Gastroesophageal sphincter (tissue), 4 donors: ENCODE measurements at regions not wholly inside any gene's neighbourhood (a gene's known extent, or its start where the extent isn't known, plus 50 kb on each side); places are given as distances from the start of the nearest gene placed in this dataset.

Source experiments
- ATAC-seq: fragments of 150-250 bp; one replicate; pipeline ENCODE4 v1.9.1; 2016; ENCODE audit warnings: mild to moderate bottlenecking, moderate library complexity
- H3K27ac ChIP-seq, 4 donors: fragments of 200-600 bp; sonication (generic) in 3 of 4; 1 replicate in 3 of 4; 2 replicates in 1 of 4; pipeline ENCODE4 v1.5.1; 2016 to 2019
- H3K27me3 ChIP-seq: fragments of 200-600 bp; sonication (generic); one replicate; pipeline ENCODE4 v1.5.1; 2019
- H3K36me3 ChIP-seq, 2 donors: fragments of 200-600 bp; sonication (generic); one replicate each; pipeline ENCODE4 v1.5.1; 2019; ENCODE audit warnings: control low read depth in 1 of 2
- H3K4me1 ChIP-seq, 3 donors: fragments of 200-600 bp; sonication (generic); 1 replicate in 2 of 3; 2 replicates in 1 of 3; pipeline ENCODE4 v1.5.1; 2016 to 2019; ENCODE audit warnings: control low read depth in 2 of 3
- H3K4me3 ChIP-seq, 2 donors: fragments of 200-600 bp; sonication (generic); one replicate each; pipeline ENCODE4 v1.5.1; 2019; ENCODE audit warnings: mild to moderate bottlenecking in 1 of 2, moderate library complexity in 1 of 2
- H3K9me3 ChIP-seq, 3 donors: fragments of 200-600 bp; sonication (generic); one replicate each; pipeline ENCODE4 v1.5.1; 2017 to 2019; ENCODE audit warnings: control low read depth in 2 of 3
- CTCF ChIP-seq, 4 experiments: fragments of 200-600 bp in 2 of 4; fragments of 450-650 bp in 2 of 4; sonication (generic) in 1 of 4; IDR thresholded peaks; one replicate each; pipeline ENCODE4 v1.5.1; 2017 to 2019; ENCODE audit warnings: antibody characterized with exemption in 4 of 4, mild to moderate bottlenecking in 2 of 4, moderate library complexity in 2 of 4
- EP300 ChIP-seq: sonication (generic); formaldehyde crosslinking; IDR thresholded peaks from one replicate; pipeline ENCODE4 v1.6.1; 2017; ENCODE audit warnings: antibody characterized with exemption, mild to moderate bottlenecking
- POLR2A ChIP-seq, 2 donors: fragments of 450-650 bp; IDR thresholded peaks; one replicate each; pipeline ENCODE4 v1.6.1; 2017; ENCODE audit warnings: antibody characterized with exemption in 2 of 2, mild to moderate bottlenecking in 2 of 2, moderate library complexity in 1 of 2
- POLR2AphosphoS5 ChIP-seq: sonication (generic); formaldehyde crosslinking; IDR thresholded peaks from one replicate; pipeline ENCODE4 v1.6.1; 2017; ENCODE audit warnings: antibody characterized with exemption
- WGBS, 2 donors: methylation state at CpG; one replicate each; pipeline ENCODE4 v1.1.5; 2018; ENCODE audit warnings: low coverage in 1 of 2; 5-methylcytosine and 5-hydroxymethylcytosine counted together

- TF ChIP-seq CTCF (IDR thresholded peaks at IDR 0.05), result no peak
- no peak for TF ChIP-seq POLR2AphosphoS5
- no peak for TF ChIP-seq POLR2A (IDR thresholded peaks at IDR 0.05)
- TF ChIP-seq EP300, result no peak
- Histone ChIP-seq H3K9me3 (no peaks in the 10 kb centered on the region), H3K4me3 (no peak overlapping the region), H3K4me1 (no peaks in the 10 kb centered on the region), H3K27me3 (no peaks in the 10 kb centered on the region), H3K36me3 (no peaks in the 10 kb centered on the region), H3K27ac (no peak overlapping the region)
- no peak for ATAC-seq
- 70 to 90% methylated on average over 2 of the region's 2 CpGs for WGBS, 2 donors
These were observed 285.8 kb upstream of the PCSK5 start for GRCh38 chr9:75604661-75605060.

GRCh38 chr9:75607521-75607920 is 283.0 kb upstream of the PCSK5 start:
- Histone ChIP-seq H3K27ac (no peak overlapping the region), H3K36me3 (no peaks in the 10 kb centered on the region), H3K27me3 (no peaks in the 10 kb centered on the region), H3K9me3 (no peaks in the 10 kb centered on the region), H3K4me3 (no peak overlapping the region), H3K4me1 (no peaks in the 10 kb centered on the region)
- no peak for ATAC-seq
- TF ChIP-seq EP300 (no peak), POLR2AphosphoS5 (no peak), POLR2A (IDR thresholded peaks at IDR 0.05) (no peak), CTCF (IDR thresholded peaks at IDR 0.05) (no peak)
- 78 to 94% methylated on average over 2 of the region's 2 CpGs for WGBS, 2 donors

- Histone ChIP-seq H3K4me1 (peaks cover 0 to 7% (median 0%) of the 10 kb centered on the region in 3 donors), H3K27ac (no peak overlapping the region), H3K4me3 (no peak overlapping the region), H3K27me3 (no peaks in the 10 kb centered on the region), H3K9me3 (no peaks in the 10 kb centered on the region), H3K36me3 (no peaks in the 10 kb centered on the region)
- no peak for ATAC-seq
- TF ChIP-seq POLR2A (IDR thresholded peaks at IDR 0.05) (no peak), POLR2AphosphoS5 (no peak), CTCF (IDR thresholded peaks at IDR 0.05) (no peak), EP300 (no peak)
These were observed 281.1 kb upstream of the PCSK5 start for GRCh38 chr9:75609401-75609800.

- 60% methylated on average over 1 of the region's 1 CpG; no CpG with 5 or more reads in 1 of the 2 donors for WGBS, 2 donors
- no peaks in the 10 kb centered on the region for H3K36me3 ChIP-seq
These were observed 280.2 kb upstream of the PCSK5 start for GRCh38 chr9:75610246-75610645.

More at GRCh38 chr9:75610246-75610645, 280.2 kb upstream of the PCSK5 start:
- H3K27me3 ChIP-seq, result no peaks in the 10 kb centered on the region
- H3K4me3 ChIP-seq, result no peak overlapping the region
- H3K27ac ChIP-seq, result no peak overlapping the region
- H3K9me3 ChIP-seq, result no peaks in the 10 kb centered on the region
- no peak for ATAC-seq
- peaks cover 0 to 7% (median 0%) of the 10 kb centered on the region in 3 donors for H3K4me1 ChIP-seq
- TF ChIP-seq POLR2A (IDR thresholded peaks at IDR 0.05), result no peak
- TF ChIP-seq EP300, result no peak
- TF ChIP-seq POLR2AphosphoS5, result no peak
- no peak for TF ChIP-seq CTCF (IDR thresholded peaks at IDR 0.05)
